H9 (cell line): ENCODE measurements at regions not wholly inside any gene's neighbourhood (a gene's known extent, or its start where the extent isn't known, plus 50 kb on each side); places are given as distances from the start of the nearest gene placed in this dataset.

ENCODE experiments used
- DNase-seq: peaks from one replicate; pipeline ENCODE4 v3.0.0-alpha.2; 2017
- H2AFZ ChIP-seq: one replicate; pipeline ENCODE4 v1.6.1; 2013; ENCODE audit warnings: mild to moderate bottlenecking, low read length, control low read depth, moderate library complexity
- H2AK5ac ChIP-seq: 2 replicates; pipeline ENCODE4 v1.6.1; 2013; ENCODE audit warnings: low read length, control low read depth, mixed read lengths; ENCODE audit not compliant: insufficient read length
- H2BK120ac ChIP-seq: one replicate; pipeline ENCODE4 v1.6.1; 2013; ENCODE audit warnings: low read depth, mild to moderate bottlenecking, low read length, control low read depth, inconsistent platforms; ENCODE audit not compliant: poor library complexity, severe bottlenecking
- H2BK12ac ChIP-seq: 2 replicates; pipeline ENCODE4 v1.6.1; 2013; ENCODE audit warnings: low read length, control low read depth, mixed read lengths, low read depth; ENCODE audit not compliant: insufficient read length
- H2BK15ac ChIP-seq: 2 replicates; pipeline ENCODE4 v1.6.1; 2013; ENCODE audit warnings: low read depth, low read length, control low read depth
- H2BK20ac ChIP-seq: one replicate; pipeline ENCODE4 v1.6.1; 2013; ENCODE audit warnings: low read depth, mild to moderate bottlenecking, low read length, control low read depth, inconsistent platforms; ENCODE audit not compliant: poor library complexity, severe bottlenecking
- H2BK5ac ChIP-seq: 2 replicates; pipeline ENCODE4 v1.6.1; 2013; ENCODE audit warnings: low read length, control low read depth, mixed read lengths; ENCODE audit not compliant: insufficient read length
- H3K14ac ChIP-seq: 2 replicates; pipeline ENCODE4 v1.6.1; 2013; ENCODE audit warnings: low read length, control low read depth; ENCODE audit not compliant: insufficient read depth
- H3K18ac ChIP-seq: 2 replicates; pipeline ENCODE4 v1.6.1; 2013; ENCODE audit warnings: low read depth, mild to moderate bottlenecking, mixed read lengths, low read length, control low read depth; ENCODE audit not compliant: insufficient read length
- H3K23ac ChIP-seq: 2 replicates; pipeline ENCODE4 v1.6.1; 2013; ENCODE audit warnings: low read length, control low read depth, mixed read lengths, low read depth; ENCODE audit not compliant: insufficient read length
- H3K23me2 ChIP-seq: 2 replicates; pipeline ENCODE4 v1.6.1; 2013; ENCODE audit warnings: low read depth, mild to moderate bottlenecking, mixed read lengths, low read length, control low read depth; ENCODE audit not compliant: insufficient read length, poor library complexity, severe bottlenecking
- H3K27ac ChIP-seq: 2 replicates; pipeline ENCODE4 v1.5.1; 2013; ENCODE audit warnings: low read length, control low read depth, mixed read lengths, low read depth; ENCODE audit not compliant: insufficient read length
- H3K27me3 ChIP-seq: 2 replicates; pipeline ENCODE4 v1.6.1; 2013; ENCODE audit warnings: low read length, control low read depth, inconsistent platforms; ENCODE audit not compliant: insufficient read depth
- H3K4ac ChIP-seq: 2 replicates; pipeline ENCODE4 v1.6.1; 2013; ENCODE audit warnings: low read depth, mild to moderate bottlenecking, control low read depth, inconsistent platforms, low read length, moderate library complexity
- H3K4me1 ChIP-seq: 2 replicates; pipeline ENCODE4 v1.6.1; 2013; ENCODE audit warnings: low read length, control low read depth, inconsistent platforms; ENCODE audit not compliant: insufficient read depth
- H3K4me2 ChIP-seq: 2 replicates; pipeline ENCODE4 v1.6.1; 2013; ENCODE audit warnings: low read length, control low read depth, mixed read lengths; ENCODE audit not compliant: insufficient read length, insufficient read depth
- H3K56ac ChIP-seq: 2 replicates; pipeline ENCODE4 v1.6.1; 2013; ENCODE audit warnings: low read depth, mild to moderate bottlenecking, mixed read lengths, low read length, control low read depth; ENCODE audit not compliant: insufficient read length
- H3K79me1 ChIP-seq: 2 replicates; pipeline ENCODE4 v1.6.1; 2013; ENCODE audit warnings: low read depth, mild to moderate bottlenecking, moderate library complexity, low read length, control low read depth, inconsistent platforms; ENCODE audit not compliant: insufficient read depth, poor library complexity, severe bottlenecking
- H3K79me2 ChIP-seq: 2 replicates; pipeline ENCODE4 v1.6.1; 2013; ENCODE audit warnings: low read length, control low read depth, inconsistent platforms; ENCODE audit not compliant: insufficient read depth
- H3K9ac ChIP-seq: 2 replicates; pipeline ENCODE4 v1.6.1; 2013; ENCODE audit warnings: low read length, control low read depth, mixed read lengths; ENCODE audit not compliant: insufficient read length; ENCODE audit errors: extremely low read depth
- H3K9me3 ChIP-seq: one replicate; pipeline ENCODE4 v1.6.1; 2013; ENCODE audit warnings: low read depth, low read length, inconsistent platforms; ENCODE audit not compliant: control insufficient read depth
- H3T11ph ChIP-seq: one replicate; pipeline ENCODE4 v1.6.1; 2013; ENCODE audit warnings: mild to moderate bottlenecking, low read length, control low read depth, inconsistent platforms
- H4K20me1 ChIP-seq: one replicate; pipeline ENCODE4 v1.6.1; 2013; ENCODE audit not compliant: control insufficient read depth, insufficient read length, insufficient read depth
- H4K5ac ChIP-seq: 2 replicates; pipeline ENCODE4 v1.6.1; 2013; ENCODE audit warnings: low read depth, mild to moderate bottlenecking, mixed read lengths, low read length, control low read depth; ENCODE audit not compliant: insufficient read length
- H4K8ac ChIP-seq: replicated peaks from 2 replicates; pipeline ENCODE4 v1.6.1; 2013; ENCODE audit warnings: low read length, control low read depth, mixed read lengths, low read depth; ENCODE audit not compliant: insufficient read length
- H4K91ac ChIP-seq: 2 replicates; pipeline ENCODE4 v1.6.1; 2013; ENCODE audit warnings: low read depth, mild to moderate bottlenecking, moderate library complexity, mixed read lengths, low read length, control low read depth; ENCODE audit not compliant: insufficient read length
- H3K27ac Mint-ChIP-seq, 3 experiments: 2 replicates in 2 of 3; 3 replicates in 1 of 3; pipeline ENCODE4 v1.8.0; 2020 to 2021; ENCODE audit warnings: mixed read lengths in 3 of 3, mild to moderate bottlenecking in 1 of 3, moderate library complexity in 1 of 3
- H3K27me3 Mint-ChIP-seq: 2 replicates; pipeline ENCODE4 v1.8.0; 2021; ENCODE audit warnings: low read depth, mild to moderate bottlenecking, moderate library complexity, mixed read lengths
- H3K36me3 Mint-ChIP-seq, 3 experiments: 2 replicates in 2 of 3; 3 replicates in 1 of 3; pipeline ENCODE4 v1.8.0; 2020 to 2021; ENCODE audit warnings: low read depth in 3 of 3, mixed read lengths in 3 of 3; ENCODE audit not compliant: insufficient read depth in 1 of 3
- H3K4me1 Mint-ChIP-seq, 2 experiments: 2 replicates each; pipeline ENCODE4 v1.8.0; 2020; ENCODE audit warnings: mixed read lengths in 2 of 2
- H3K4me3 Mint-ChIP-seq, 2 experiments: 2 replicates in 1 of 2; 3 replicates in 1 of 2; pipeline ENCODE4 v1.8.0; 2020 to 2021; ENCODE audit warnings: mild to moderate bottlenecking in 2 of 2, mixed read lengths in 2 of 2, moderate library complexity in 1 of 2
- H3K9me3 Mint-ChIP-seq, 2 experiments: 2 replicates in 1 of 2; 3 replicates in 1 of 2; pipeline ENCODE4 v1.8.0; 2020; ENCODE audit warnings: mild to moderate bottlenecking in 2 of 2, mixed read lengths in 2 of 2, moderate library complexity in 1 of 2
- WGBS: extraction: QIAGEN DNeasy Blood & Tissue Kit; methylation state at CpG from one replicate; pipeline ENCODE4 v1.1.7; 2013; ENCODE audit warnings: missing lambda C conversion rate, low lambda C conversion rate, mixed read lengths; ENCODE audit not compliant: insufficient read length; ENCODE audit errors: extremely low coverage; 5-methylcytosine and 5-hydroxymethylcytosine counted together
- TF ChIP-seq, protein P1 (sequence below): fragments of 200-600 bp; sonication (generic); conservative IDR thresholded peaks from 3 replicates; pipeline ENCODE4 v1.8.0; 2021; ENCODE audit warnings: antibody characterized with exemption, mild to moderate bottlenecking

DNA sequence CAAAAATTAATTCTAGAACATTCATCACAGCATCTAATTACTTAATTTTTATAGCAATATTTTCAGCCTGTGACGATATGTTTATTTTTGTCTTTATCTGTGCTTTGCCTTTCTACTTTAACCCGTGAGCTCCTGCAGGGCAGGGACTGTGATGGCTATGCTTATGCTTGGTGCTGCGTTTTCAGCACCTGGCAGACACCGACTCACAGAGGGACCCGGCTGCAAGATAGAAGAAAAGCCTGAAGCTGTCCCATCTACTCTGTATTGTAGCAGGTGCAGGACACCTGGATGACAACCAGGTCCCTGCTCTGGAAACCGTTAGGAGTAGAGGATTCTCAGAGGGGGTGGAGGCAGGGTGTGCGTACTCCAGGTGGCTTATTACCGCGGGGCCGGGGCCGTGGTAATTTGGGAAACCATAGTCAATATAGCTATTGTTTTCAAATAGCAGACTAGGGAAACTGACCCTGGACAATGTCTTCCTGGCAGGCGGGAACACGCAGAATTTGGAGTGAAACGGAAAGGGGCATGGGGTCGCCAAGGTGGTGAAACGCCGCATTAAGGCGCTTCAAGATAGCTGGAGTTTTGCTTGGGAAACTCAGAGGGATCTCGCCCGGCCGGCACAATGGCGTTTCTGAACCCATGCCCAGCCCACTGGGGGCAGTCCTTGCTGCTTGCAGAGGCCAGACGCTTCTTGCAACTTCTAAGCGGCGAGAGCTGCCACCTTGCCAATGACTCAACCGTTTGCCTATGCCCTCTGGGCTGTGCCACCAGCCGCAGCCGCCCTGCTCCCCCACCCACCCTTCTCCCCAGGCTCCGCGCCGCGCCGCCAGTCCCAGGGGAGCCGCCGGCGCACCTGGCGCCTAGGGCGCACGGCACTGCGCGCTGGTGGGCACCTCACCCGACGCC, 140.1 kb upstream of the PALM2AKAP2 start:
- Histone ChIP-seq H4K5ac (no peak overlapping the region), H2AK5ac (no peak overlapping the region), H3K4me1 (no peaks in the 10 kb centered on the region; the same call in 1 of the 2 replicates), H3K23me2 (peaks cover 9% of the 10 kb centered on the region), H3K27ac (no peak overlapping the region), H2BK15ac (no peak overlapping the region), H3K9me3 (no peaks in the 10 kb centered on the region), H2BK5ac (no peak overlapping the region), H2AFZ (no peak overlapping the region), H4K20me1 (no peaks in the 10 kb centered on the region), H3K18ac (no peak overlapping the region), H3K4ac (no peak overlapping the region), H2BK120ac (no peak overlapping the region), H2BK12ac (no peak overlapping the region), H3K23ac (no peak overlapping the region), H3K4me2 (peak overlapping the region; percentile 52), H4K91ac (no peak overlapping the region), H3K27me3 (peaks cover 30% of the 10 kb centered on the region; the same call in 1 of the 2 replicates), H3K79me1 (no peaks in the 10 kb centered on the region), H3K56ac (no peak overlapping the region), H3K14ac (no peak overlapping the region), H3T11ph (no peak overlapping the region), H2BK20ac (no peak overlapping the region), H3K9ac (no peak overlapping the region), H3K79me2 (no peaks in the 10 kb centered on the region), H4K8ac (no peak overlapping the region)
- Mint-ChIP-seq H3K4me3 (peak overlapping the region; percentile 67 to 81), H3K4me1 (peaks cover 25 to 28% of the 10 kb centered on the region in 2 experiments), H3K9me3 (peaks cover 9 to 11% of the 10 kb centered on the region in 2 experiments; a peak in 4 of 5 replicates), H3K27me3 (peaks cover 77% of the 10 kb centered on the region), H3K36me3 (peaks cover 6 to 11% (median 8%) of the 10 kb centered on the region in 3 experiments; a peak in 5 of 7 replicates), H3K27ac (no peak overlapping the region)
- peak; percentile 46 for DNase-seq
- TF ChIP-seq, protein P1, sequence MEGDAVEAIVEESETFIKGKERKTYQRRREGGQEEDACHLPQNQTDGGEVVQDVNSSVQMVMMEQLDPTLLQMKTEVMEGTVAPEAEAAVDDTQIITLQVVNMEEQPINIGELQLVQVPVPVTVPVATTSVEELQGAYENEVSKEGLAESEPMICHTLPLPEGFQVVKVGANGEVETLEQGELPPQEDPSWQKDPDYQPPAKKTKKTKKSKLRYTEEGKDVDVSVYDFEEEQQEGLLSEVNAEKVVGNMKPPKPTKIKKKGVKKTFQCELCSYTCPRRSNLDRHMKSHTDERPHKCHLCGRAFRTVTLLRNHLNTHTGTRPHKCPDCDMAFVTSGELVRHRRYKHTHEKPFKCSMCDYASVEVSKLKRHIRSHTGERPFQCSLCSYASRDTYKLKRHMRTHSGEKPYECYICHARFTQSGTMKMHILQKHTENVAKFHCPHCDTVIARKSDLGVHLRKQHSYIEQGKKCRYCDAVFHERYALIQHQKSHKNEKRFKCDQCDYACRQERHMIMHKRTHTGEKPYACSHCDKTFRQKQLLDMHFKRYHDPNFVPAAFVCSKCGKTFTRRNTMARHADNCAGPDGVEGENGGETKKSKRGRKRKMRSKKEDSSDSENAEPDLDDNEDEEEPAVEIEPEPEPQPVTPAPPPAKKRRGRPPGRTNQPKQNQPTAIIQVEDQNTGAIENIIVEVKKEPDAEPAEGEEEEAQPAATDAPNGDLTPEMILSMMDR, result no peak
- WGBS, result no CpG with 5 or more reads among the region's 43 CpGs
